Heart right ventricle (tissue), 16 donors: ENCODE measurements at regions not wholly inside any gene's neighbourhood (a gene's known extent, or its start where the extent isn't known, plus 50 kb on each side); places are given as distances from the start of the nearest gene placed in this dataset.

Experiments
- ATAC-seq, 8 donors: fragments of 200-7000 bp; cut with Tn5 transposase; one replicate each; pipeline ENCODE4 v1.9.1; 2020; ENCODE audit warnings: mild to moderate bottlenecking in 8 of 8, moderate library complexity in 8 of 8, moderate number of reproducible peaks in 1 of 8
- DNase-seq, 2 donors: peaks; one replicate each; pipeline ENCODE4 v3.0.0-alpha.2; 2020
- H3K27ac ChIP-seq, 10 donors: fragments of 200-600 bp; sonication (generic) in 2 of 10; one replicate each; pipeline versions ENCODE4 v1.5.0 to v1.8.0; 2020 to 2022; ENCODE audit warnings: mild to moderate bottlenecking in 3 of 10
- H3K27me3 ChIP-seq, 7 donors: fragments of 200-600 bp; one replicate each; pipeline ENCODE4 v1.8.0; 2021 to 2022; ENCODE audit warnings: mild to moderate bottlenecking in 2 of 7
- H3K36me3 ChIP-seq, 9 donors: fragments of 200-600 bp; sonication (generic) in 1 of 9; one replicate each; pipeline versions ENCODE4 v1.5.0 to v1.8.0; 2020 to 2022; ENCODE audit warnings: mild to moderate bottlenecking in 2 of 9
- H3K4me1 ChIP-seq, 9 donors: fragments of 200-600 bp; sonication (generic) in 1 of 9; one replicate each; pipeline versions ENCODE4 v1.5.0 to v1.8.0; 2020 to 2022; ENCODE audit warnings: mild to moderate bottlenecking in 4 of 9
- H3K4me3 ChIP-seq, 10 donors: fragments of 200-600 bp; sonication (generic) in 2 of 10; one replicate each; pipeline versions ENCODE4 v1.5.0 to v1.8.0; 2020 to 2022; ENCODE audit warnings: mild to moderate bottlenecking in 7 of 10, moderate library complexity in 2 of 10
- H3K9me3 ChIP-seq, 11 donors: fragments of 200-600 bp in 10 of 11; sonication (generic) in 2 of 11; one replicate each; pipeline versions ENCODE4 v1.5.0 to v1.8.0; 2013 to 2022; ENCODE audit warnings: mild to moderate bottlenecking in 2 of 11, control low read depth in 1 of 11, moderate library complexity in 1 of 11
- CTCF ChIP-seq, 9 donors: fragments of 200-600 bp; sonication (generic) in 2 of 9; IDR thresholded peaks; one replicate each; pipeline versions ENCODE4 v1.5.0 to v1.8.0; 2021 to 2022; ENCODE audit warnings: antibody characterized with exemption in 9 of 9, mild to moderate bottlenecking in 5 of 9, moderate library complexity in 1 of 9
- WGBS, 2 donors: extraction: QIAGEN DNeasy Blood & Tissue Kit; methylation state at CpG; one replicate each; pipeline ENCODE4 v1.1.7; 2013; ENCODE audit warnings: inconsistent platforms in 1 of 2; 5-methylcytosine and 5-hydroxymethylcytosine counted together
- intact Hi-C, 10 donors: fragments of 100-400 bp; cut with DNase I; formaldehyde crosslinking; loops; one replicate each; pipeline versions ENCODE4 v1.11.1 to v1.14.2; 2022
- donor health status: Arrhythmogenic right ventricular cardiomyopathy.
- donor health status: ischemic (EF 13 %, LVEDD 7.1; RV severe dilation, severe dysfunction).
- donor health status: healthy with polysubstance abuse.
- donor health status: DM: no; HTN: yes; CAD: no.
- donor health status: DM: no; HTN: no; CAD: no.
- donor health status: ischemic (EF 25% LVEDD 6.9; RV normal size, moderate dysfunction).
- donor health status: ischemic (EF 25% LVEDD 5.7; RV mildly dilated, moderate dysfunction).
- donor health status: healthy.
- donor health status: DM: yes; HTN: yes; CAD: no.
- donor health status: Ischemic cardiomyopathy.
- donor health status: ischemic (EF 35%, LVEDD 5.7; RV mildly dilated, moderate dysfunction).
- donor health status: nonischemic (EF 11% LVEDD 7.7; RV severe dilation, severe dysfunction).
- donor health status: DM: yes; HTN: yes; CAD: no.
- donor health status: PGD.
- donor health status: ischemic (EF 29% LVEDD 5.4; RV normal size, mild dysfunction).
- donor health status: nonischemic (EF 23%, LVEDD 6.1; RV moderate dilation, normal function).

- no peak for DNase-seq
- peaks cover 0 to 7% (median 0%) of the 10 kb centered on the region in 7 donors for H3K27me3 ChIP-seq
- no peaks in the 10 kb centered on the region for H3K36me3 ChIP-seq
- 47 to 51% methylated on average over 8 of the region's 8 CpGs for WGBS, 2 donors
- ATAC-seq = no peak
- no peak overlapping the region for H3K4me3 ChIP-seq
- H3K27ac ChIP-seq = no peak overlapping the region
- intact Hi-C loops = no loop called here
- H3K4me1 ChIP-seq = no peaks in the 10 kb centered on the region
- TF ChIP-seq CTCF (IDR thresholded peaks at IDR 0.05) = no peak
- H3K9me3 ChIP-seq = no peaks in the 10 kb centered on the region
Measured at GRCh38 chr2:2633017-2633416, 301.9 kb upstream of the MYT1L start.

DNA sequence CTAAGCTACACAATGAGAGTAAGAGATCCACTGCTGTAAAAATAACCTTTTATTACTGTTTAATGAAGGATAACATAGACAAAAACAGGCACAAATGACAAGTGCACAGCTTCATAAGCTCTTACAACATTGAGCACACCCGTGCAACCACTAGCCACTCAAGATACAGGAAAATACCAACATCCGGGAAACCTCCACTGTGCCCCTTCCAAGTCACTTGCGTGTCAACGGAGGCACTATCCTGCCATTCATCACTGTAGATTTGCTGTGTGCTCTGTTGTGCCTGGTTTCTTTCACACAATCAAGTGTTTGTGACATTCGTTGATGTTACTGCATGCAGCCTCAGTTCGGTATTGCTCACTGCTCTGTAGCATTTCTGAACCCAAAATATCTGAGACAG, 292.9 kb upstream of the MYT1L start:
- 34 to 35% methylated on average over 6 of the region's 6 CpGs for WGBS, 2 donors

GRCh38 chr2:2621855-2622254, 290.8 kb upstream of the MYT1L start:
- ATAC-seq = peak in 1 of 8 donors; percentile 75
- 87 to 88% methylated on average over 8 of the region's 8 CpGs for WGBS, 2 donors
- no peak for DNase-seq

More for the DNA sequence above, 292.9 kb upstream of the MYT1L start:
- Histone ChIP-seq H3K27me3 (peaks cover 0 to 12% (median 5%) of the 10 kb centered on the region in 7 donors), H3K4me3 (no peak overlapping the region), H3K4me1 (no peaks in the 10 kb centered on the region), H3K27ac (no peak overlapping the region), H3K9me3 (peaks cover 0 to 12% (median 0%) of the 10 kb centered on the region in 11 donors), H3K36me3 (no peaks in the 10 kb centered on the region)
- ATAC-seq = peak in 1 of 8 donors; percentile 46
- TF ChIP-seq CTCF (IDR thresholded peaks at IDR 0.05) = no peak
- DNase-seq = no peak
- intact Hi-C loops = no loop called here

DNA sequence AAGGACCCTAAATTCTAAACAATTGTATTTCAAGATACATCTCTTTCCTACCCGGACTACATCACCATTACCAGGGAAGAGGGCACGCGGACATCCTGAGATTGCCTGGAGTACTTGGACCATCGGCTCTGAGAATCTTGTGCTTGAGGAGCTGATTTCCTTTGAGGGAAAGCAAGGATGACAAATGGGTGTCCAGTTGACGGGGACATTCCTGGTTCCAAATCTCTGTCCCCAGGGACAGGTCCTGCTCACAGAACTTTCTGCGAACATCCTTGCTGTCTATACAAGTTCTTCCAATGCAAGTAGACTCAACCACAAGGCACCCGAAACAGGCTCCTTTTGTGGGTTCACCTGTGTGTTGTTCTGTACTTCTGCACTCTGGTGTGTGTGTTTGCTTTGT, 289.5 kb upstream of the MYT1L start:
- intact Hi-C loops = no loop called here
- no peak for ATAC-seq
- peaks cover 0 to 15% (median 5%) of the 10 kb centered on the region in 7 donors for H3K27me3 ChIP-seq
- H3K4me3 ChIP-seq = no peak overlapping the region
- DNase-seq = no peak
- TF ChIP-seq CTCF (IDR thresholded peaks at IDR 0.05) = no peak
- no peaks in the 10 kb centered on the region for H3K4me1 ChIP-seq
- H3K9me3 ChIP-seq = no peaks in the 10 kb centered on the region
- WGBS, 2 donors = 63 to 64% methylated on average over 7 of the region's 7 CpGs
- no peaks in the 10 kb centered on the region for H3K36me3 ChIP-seq
- H3K27ac ChIP-seq = no peak overlapping the region

More at GRCh38 chr2:2621855-2622254, 290.8 kb upstream of the MYT1L start:
- intact Hi-C loops = no loop called here
- Histone ChIP-seq H3K9me3 (peaks cover 0 to 10% (median 0%) of the 10 kb centered on the region in 11 donors), H3K4me3 (no peak overlapping the region), H3K4me1 (no peaks in the 10 kb centered on the region), H3K27me3 (peaks cover 0 to 12% (median 5%) of the 10 kb centered on the region in 7 donors), H3K36me3 (no peaks in the 10 kb centered on the region), H3K27ac (no peak overlapping the region)
- TF ChIP-seq CTCF (IDR thresholded peaks at IDR 0.05) = no peak
